Upper lobe of left lung (tissue), 6 donors: ENCODE measurements at regions not wholly inside any gene's neighbourhood (a gene's known extent, or its start where the extent isn't known, plus 50 kb on each side); places are given as distances from the start of the nearest gene placed in this dataset.

ENCODE experiments used
- ATAC-seq, 2 donors: fragments of 200-7000 bp; cut with Tn5 transposase; one replicate each; pipeline ENCODE4 v1.9.1; 2022; ENCODE audit warnings: mild to moderate bottlenecking in 2 of 2, moderate library complexity in 2 of 2; ENCODE audit not compliant: low FRiP score in 2 of 2
- DNase-seq, 2 donors: peaks; one replicate each; pipeline ENCODE4 v3.0.0-alpha.2; 2019 to 2020
- H3K27ac ChIP-seq, 4 donors: fragments of 200-600 bp; sonication (generic); one replicate each; pipeline ENCODE4 v1.5.1; 2016 to 2019
- H3K27me3 ChIP-seq, 4 donors: fragments of 200-600 bp; sonication (generic); one replicate each; pipeline ENCODE4 v1.5.1; 2017 to 2019
- H3K36me3 ChIP-seq, 4 donors: fragments of 200-600 bp; sonication (generic); one replicate each; pipeline ENCODE4 v1.5.1; 2016 to 2019
- H3K4me1 ChIP-seq, 4 donors: fragments of 200-600 bp; sonication (generic); one replicate each; pipeline ENCODE4 v1.5.1; 2018 to 2019
- H3K4me3 ChIP-seq, 4 donors: fragments of 200-600 bp; sonication (generic); one replicate each; pipeline ENCODE4 v1.5.1; 2017 to 2019; ENCODE audit warnings: mild to moderate bottlenecking in 2 of 4, moderate library complexity in 1 of 4
- H3K9me3 ChIP-seq, 4 donors: fragments of 200-600 bp; sonication (generic); one replicate each; pipeline ENCODE4 v1.5.1; 2018 to 2019
- CTCF ChIP-seq, 6 experiments: fragments of 450-650 bp in 4 of 6; fragments of 200-600 bp in 2 of 6; sonication (generic) in 2 of 6; IDR thresholded peaks; one replicate each; pipeline ENCODE4 v1.5.1; 2016 to 2019; ENCODE audit warnings: antibody characterized with exemption in 6 of 6
- EP300 ChIP-seq, 4 donors: sonication (generic); formaldehyde crosslinking; IDR thresholded peaks; one replicate each; pipeline ENCODE4 v1.5.1; 2017; ENCODE audit warnings: antibody characterized with exemption in 4 of 4, control low read depth in 2 of 4
- POLR2A ChIP-seq, 4 donors: fragments of 450-650 bp; IDR thresholded peaks; one replicate each; pipeline ENCODE4 v1.5.1; 2016 to 2017; ENCODE audit warnings: antibody characterized with exemption in 4 of 4, mild to moderate bottlenecking in 2 of 4
- POLR2AphosphoS5 ChIP-seq, 2 donors: sonication (generic); formaldehyde crosslinking; IDR thresholded peaks; one replicate each; pipeline ENCODE4 v1.5.1; 2017; ENCODE audit warnings: antibody characterized with exemption in 2 of 2
- WGBS, 2 donors: methylation state at CpG; one replicate each; pipeline ENCODE4 v1.1.5; 2017 to 2018; 5-methylcytosine and 5-hydroxymethylcytosine counted together
- donor health status: DM: no; HTN: no; CAD: no; lungs with moderate emphysema.
- donor health status: DM: no; HTN: yes; CAD: no; lungs with severe emphysema.

DNA sequence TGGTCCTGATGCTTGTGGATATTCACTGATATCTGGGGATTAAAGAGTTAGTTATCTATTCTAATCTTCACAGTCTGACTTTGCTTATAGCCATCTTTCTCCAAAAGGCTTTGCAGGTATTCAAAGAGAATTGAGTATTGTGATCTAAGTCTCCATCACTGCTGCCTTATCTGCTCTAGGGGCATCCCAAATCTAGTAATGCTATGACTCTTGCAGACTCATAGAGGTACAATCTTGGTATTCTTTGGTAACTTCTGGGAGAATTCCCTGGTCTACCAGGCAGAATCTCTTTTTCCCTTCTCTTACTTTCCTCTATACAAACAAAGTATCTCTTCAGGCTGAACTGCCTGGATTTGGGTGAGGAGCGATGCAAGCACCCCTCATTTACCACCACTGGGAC is 746.3 kb downstream of the JRKL start:
- WGBS, 2 donors: 100% methylated on average over 1 of the region's 1 CpG
- ATAC-seq (peak in 1 of 2 donors; percentile 51), DNase-seq (no peak)
- TF ChIP-seq POLR2AphosphoS5 (IDR thresholded peaks at IDR 0.05) (no peak), EP300 (IDR thresholded peaks at IDR 0.05) (no peak), CTCF (IDR thresholded peaks at IDR 0.05) (no peak), POLR2A (IDR thresholded peaks at IDR 0.05) (no peak)
- H3K36me3 ChIP-seq: no peaks in the 10 kb centered on the region
- H3K27ac ChIP-seq: no peak overlapping the region
- H3K4me3 ChIP-seq: no peak overlapping the region
- no peaks in the 10 kb centered on the region for H3K4me1 ChIP-seq
- no peaks in the 10 kb centered on the region for H3K27me3 ChIP-seq
- no peaks in the 10 kb centered on the region for H3K9me3 ChIP-seq

DNA sequence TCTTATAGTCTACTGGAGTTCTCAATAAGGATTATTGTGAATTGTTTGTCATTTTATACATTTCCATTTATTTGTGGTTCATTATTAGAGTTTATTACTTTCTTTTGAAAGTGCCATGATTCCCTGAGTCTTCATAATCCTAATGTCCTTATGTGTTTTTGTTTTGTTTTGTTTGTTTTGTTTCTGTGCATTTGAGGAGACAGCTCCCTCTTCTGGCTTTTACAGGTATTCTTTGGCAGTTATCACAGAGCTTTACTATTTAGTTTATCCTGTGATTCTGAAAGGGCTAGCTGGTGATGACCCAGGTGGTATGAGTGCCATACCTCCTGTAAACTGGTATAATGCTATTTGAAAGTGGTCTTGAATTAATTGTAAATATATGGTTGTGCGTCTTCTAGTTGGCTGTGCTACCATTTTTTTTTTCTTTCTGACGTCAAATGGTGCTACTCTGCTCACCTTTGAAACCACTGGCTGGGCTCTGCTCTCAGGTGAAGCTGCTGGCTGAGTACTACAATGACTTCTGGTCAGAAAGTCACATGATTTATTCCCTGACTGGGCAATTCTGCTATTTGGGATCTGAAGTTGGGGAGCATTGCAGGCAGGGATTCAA is 751.2 kb downstream of the JRKL start:
- ATAC-seq (no peak), DNase-seq (no peak)
- Histone ChIP-seq H3K27me3 (no peaks in the 10 kb centered on the region), H3K27ac (no peak overlapping the region), H3K4me3 (no peak overlapping the region), H3K4me1 (no peaks in the 10 kb centered on the region), H3K36me3 (no peaks in the 10 kb centered on the region), H3K9me3 (no peaks in the 10 kb centered on the region)
- WGBS, 2 donors: 45 to 81% methylated on average over 2 of the region's 2 CpGs
- TF ChIP-seq POLR2AphosphoS5 (IDR thresholded peaks at IDR 0.05) (no peak), POLR2A (IDR thresholded peaks at IDR 0.05) (no peak), CTCF (IDR thresholded peaks at IDR 0.05) (peak in 1 of 6 experiments; percentile 31), EP300 (IDR thresholded peaks at IDR 0.05) (no peak)

GRCh38 chr11:97143463-97143862 is 753.6 kb downstream of the JRKL start:
- Histone ChIP-seq H3K27me3 (no peaks in the 10 kb centered on the region), H3K27ac (no peak overlapping the region), H3K36me3 (no peaks in the 10 kb centered on the region), H3K4me3 (no peak overlapping the region), H3K4me1 (no peaks in the 10 kb centered on the region), H3K9me3 (no peaks in the 10 kb centered on the region)
- WGBS, 2 donors: 68 to 73% methylated on average over 1 of the region's 1 CpG
- DNase-seq: no peak
- no peak for ATAC-seq
- TF ChIP-seq POLR2A (IDR thresholded peaks at IDR 0.05): no peak
- TF ChIP-seq POLR2AphosphoS5 (IDR thresholded peaks at IDR 0.05): no peak
- no peak for TF ChIP-seq EP300 (IDR thresholded peaks at IDR 0.05)
- TF ChIP-seq CTCF (IDR thresholded peaks at IDR 0.05): no peak

DNA sequence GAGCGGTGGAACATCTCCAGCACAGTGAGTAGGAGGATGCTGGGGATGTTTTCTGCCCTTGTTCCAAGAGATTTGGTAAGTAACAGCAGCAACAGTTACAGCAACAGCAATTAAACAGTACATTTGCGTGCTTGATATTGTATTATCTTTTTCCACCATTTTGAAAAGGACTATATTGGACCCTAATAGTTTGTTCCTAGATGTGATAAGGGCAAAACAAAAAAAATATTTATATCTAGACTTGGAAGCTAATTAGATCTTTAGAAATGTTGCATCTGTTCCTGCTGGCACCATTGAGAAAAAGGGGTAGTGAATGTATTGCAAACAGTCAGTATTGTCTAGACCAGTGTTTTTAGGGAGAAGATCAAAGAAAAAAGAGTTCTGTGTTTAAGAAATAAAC is 759.9 kb downstream of the JRKL start:
- H3K9me3 ChIP-seq: no peaks in the 10 kb centered on the region
- TF ChIP-seq POLR2A (IDR thresholded peaks at IDR 0.05): no peak
- TF ChIP-seq EP300 (IDR thresholded peaks at IDR 0.05): no peak
- TF ChIP-seq POLR2AphosphoS5 (IDR thresholded peaks at IDR 0.05): no peak
- TF ChIP-seq CTCF (IDR thresholded peaks at IDR 0.05): no peak
- H3K27me3 ChIP-seq: no peaks in the 10 kb centered on the region
- WGBS, 2 donors: 79 to 89% methylated on average over 2 of the region's 2 CpGs
- H3K27ac ChIP-seq: no peak overlapping the region
- DNase-seq (no peak), ATAC-seq (no peak)
- H3K4me1 ChIP-seq: no peaks in the 10 kb centered on the region
- H3K36me3 ChIP-seq: no peaks in the 10 kb centered on the region
- no peak overlapping the region for H3K4me3 ChIP-seq

DNA sequence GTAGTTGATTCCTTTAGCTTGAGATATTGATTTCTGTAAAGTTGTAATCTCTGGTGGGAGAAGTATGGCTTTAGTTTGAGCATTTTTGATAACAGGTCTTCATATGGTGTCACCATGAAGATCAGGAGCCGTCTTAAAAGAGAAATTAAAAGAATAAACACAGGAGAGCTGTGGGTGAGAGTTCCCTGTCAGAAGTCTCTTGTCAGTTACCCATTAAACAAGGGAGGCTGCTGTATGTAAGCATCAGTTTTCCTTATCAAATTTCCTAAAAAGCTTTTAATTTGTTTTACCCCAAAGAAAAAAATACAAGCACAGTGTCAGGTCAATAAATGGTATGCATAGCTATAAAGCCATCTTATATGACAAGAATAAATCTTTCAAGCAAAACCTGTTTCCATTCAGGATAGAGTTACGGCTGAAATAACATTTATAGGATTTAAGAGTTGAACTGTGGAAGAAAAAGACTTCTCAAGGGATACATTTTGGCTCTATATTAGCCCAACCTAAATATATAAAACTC is 767.5 kb downstream of the JRKL start:
- TF ChIP-seq CTCF (IDR thresholded peaks at IDR 0.05): no peak
- TF ChIP-seq EP300 (IDR thresholded peaks at IDR 0.05): no peak
- TF ChIP-seq POLR2AphosphoS5 (IDR thresholded peaks at IDR 0.05): no peak
- no peak for TF ChIP-seq POLR2A (IDR thresholded peaks at IDR 0.05)
- no peaks in the 10 kb centered on the region for H3K9me3 ChIP-seq
- no peak overlapping the region for H3K27ac ChIP-seq
- no peaks in the 10 kb centered on the region for H3K27me3 ChIP-seq
- no peak for ATAC-seq
- no peak overlapping the region for H3K4me3 ChIP-seq
- DNase-seq: no peak
- 67 to 79% methylated on average over 2 of the region's 2 CpGs for WGBS, 2 donors
- H3K4me1 ChIP-seq: no peaks in the 10 kb centered on the region
- H3K36me3 ChIP-seq: no peaks in the 10 kb centered on the region
